GM13977 (cell line): ENCODE measurements at regions not wholly inside any gene's neighbourhood (a gene's known extent, or its start where the extent isn't known, plus 50 kb on each side); places are given as distances from the start of the nearest gene placed in this dataset.

ENCODE experiments used
- DNase-seq: peaks from one replicate; pipeline ENCODE4 v3.0.0; 2012; ENCODE audit warnings: low spot score
- CTCF ChIP-seq: IDR thresholded peaks from 2 replicates; pipeline ENCODE4 v1.5.1; 2012; ENCODE audit warnings: mild to moderate bottlenecking, control low read depth; ENCODE audit not compliant: insufficient read depth; ENCODE audit errors: extremely low read depth, missing control alignments
- in situ Hi-C: fragments of 300-500 bp; cut with MboI; formaldehyde crosslinking; loops from one replicate; pipeline ENCODE4 v1.12.0; 2022; ENCODE audit warnings: low sequenced_read_pairs, low pct_unique_long_range_greater_than_20kb, mixed read lengths, inconsistent platforms; ENCODE audit not compliant: unreplicated experiment

DNA sequence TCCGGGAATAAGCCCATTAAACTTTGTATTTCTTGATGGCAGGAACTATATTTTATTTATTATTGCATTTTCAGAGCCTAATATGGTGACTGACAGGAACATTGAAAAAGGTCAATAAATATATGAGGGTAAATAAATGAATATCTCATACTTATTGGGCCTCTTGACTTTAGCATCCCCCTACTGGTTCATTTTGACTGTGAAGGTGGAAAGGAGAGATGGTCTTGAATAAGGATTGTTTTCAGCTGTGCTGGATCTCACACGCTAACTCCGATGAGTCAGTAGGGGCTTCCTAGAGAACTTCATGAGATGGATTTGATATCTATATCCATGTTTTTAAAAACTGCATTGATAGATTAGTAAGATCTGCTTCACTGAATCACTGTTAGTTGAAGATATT lies 1026.0 kb downstream of the REEP3 start:
- DNase-seq, result no peak
- in situ Hi-C loops, result no loop called here
- TF ChIP-seq CTCF, result no peak

DNA sequence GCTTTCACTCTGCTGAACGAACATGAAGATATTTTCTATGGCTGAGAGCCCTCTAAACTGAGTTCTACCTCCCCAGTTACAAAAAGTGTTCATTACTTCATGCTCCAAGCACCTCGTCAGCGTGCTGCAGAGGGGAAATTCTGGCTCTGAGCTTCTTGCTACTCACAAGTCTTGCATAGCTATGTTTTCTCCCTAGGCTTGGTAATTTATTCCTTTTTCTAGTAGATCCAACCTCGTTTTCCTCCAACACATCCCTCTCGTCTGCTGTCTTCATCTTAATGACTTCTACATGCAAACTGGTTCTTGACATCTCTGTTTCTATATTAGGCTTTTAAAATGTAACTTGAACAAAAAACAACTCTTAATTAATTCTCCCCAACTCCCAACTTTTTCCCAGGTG lies 1034.5 kb downstream of the REEP3 start:
- TF ChIP-seq CTCF, result no peak
- DNase-seq, result no peak
- in situ Hi-C loops, result no loop called here

DNA sequence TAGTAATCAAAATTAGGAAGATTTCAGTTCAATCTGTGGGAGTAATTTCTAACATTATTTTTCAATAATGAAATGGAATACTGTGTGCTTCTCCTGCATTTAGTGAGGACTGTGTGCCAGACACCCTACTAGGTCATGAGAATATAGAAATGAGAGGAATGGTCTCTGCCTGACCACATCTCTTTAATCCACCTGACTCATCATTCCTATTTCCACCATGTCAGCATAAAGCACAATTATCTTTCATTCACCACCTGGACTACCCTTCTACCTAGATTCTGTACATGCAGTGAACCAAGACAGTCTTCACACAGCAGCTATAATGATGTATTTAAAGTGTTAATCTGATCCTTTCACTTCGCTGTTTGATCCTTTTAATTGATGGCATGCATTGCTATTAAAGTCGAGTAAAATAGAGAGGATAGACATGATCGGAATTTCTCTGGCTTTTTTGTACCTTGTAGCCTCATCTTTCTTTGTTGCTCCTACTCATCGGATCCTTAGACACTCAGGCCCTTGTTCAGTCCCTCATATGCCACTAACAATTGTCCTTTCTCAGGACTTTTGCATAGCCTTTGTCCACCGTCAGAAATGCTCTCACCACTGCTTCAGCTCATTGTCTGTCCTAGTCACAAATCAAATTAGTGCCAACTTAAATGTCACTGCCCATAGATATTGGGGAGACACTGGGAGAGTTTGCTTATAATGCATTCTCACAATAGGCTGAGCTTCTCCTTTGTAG lies 1037.1 kb downstream of the REEP3 start:
- no peak for DNase-seq
- no peak for TF ChIP-seq CTCF
- in situ Hi-C loops, result no loop called here

DNA sequence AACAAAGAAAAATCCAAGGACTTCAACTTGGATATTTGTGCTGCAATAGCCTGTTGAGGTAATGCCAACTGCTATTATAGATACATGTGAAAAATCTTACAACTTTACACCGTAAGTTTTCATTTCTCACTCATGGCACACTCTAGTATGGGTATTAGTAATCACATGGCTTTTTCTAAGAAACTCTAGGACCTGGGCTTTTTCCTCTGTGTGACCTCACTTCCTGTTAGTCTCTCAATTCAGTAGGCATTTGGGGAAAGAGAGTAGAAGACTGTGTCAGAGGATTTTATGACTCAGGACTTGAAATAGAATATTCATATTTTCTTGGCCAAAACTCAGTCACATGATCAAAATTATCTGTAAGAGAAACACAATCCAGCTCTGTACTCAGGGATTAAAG lies 1049.9 kb downstream of the REEP3 start:
- in situ Hi-C loops, result no loop called here
- no peak for TF ChIP-seq CTCF
- no peak for DNase-seq

DNA sequence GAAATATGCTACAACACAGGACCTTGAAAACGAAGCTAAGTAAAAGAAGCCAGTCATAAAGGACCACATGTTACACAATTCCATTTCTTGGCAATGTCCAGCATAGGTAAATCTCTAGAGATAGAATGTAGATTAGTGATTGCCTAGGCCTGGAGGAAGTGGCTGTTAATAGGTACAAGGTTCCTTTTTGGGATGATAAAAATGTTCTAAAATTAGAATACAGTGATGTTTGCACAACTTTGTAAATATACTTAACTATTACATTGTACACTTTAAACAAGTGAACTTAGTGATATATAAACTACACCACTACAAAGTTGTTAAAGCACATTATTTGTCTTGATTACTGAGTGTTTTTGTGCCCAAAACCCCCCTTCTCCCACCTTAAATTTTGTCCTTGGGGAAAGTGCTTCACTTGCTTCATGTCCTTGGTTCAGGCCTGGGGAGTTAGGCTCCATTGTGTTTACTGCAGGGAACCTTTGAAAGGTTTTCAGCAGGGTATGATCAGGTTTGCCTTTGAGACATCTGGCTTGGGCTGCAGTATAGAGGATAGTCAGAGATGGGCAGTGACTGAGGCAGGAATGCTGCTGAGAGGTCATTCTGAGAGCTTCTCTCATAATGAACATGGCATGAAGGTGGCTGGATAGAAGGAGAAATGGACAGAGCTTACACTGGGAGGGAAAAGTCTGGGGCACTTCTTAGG lies 1052.6 kb downstream of the REEP3 start:
- in situ Hi-C loops, result no loop called here
- DNase-seq, result no peak
- no peak for TF ChIP-seq CTCF

DNA sequence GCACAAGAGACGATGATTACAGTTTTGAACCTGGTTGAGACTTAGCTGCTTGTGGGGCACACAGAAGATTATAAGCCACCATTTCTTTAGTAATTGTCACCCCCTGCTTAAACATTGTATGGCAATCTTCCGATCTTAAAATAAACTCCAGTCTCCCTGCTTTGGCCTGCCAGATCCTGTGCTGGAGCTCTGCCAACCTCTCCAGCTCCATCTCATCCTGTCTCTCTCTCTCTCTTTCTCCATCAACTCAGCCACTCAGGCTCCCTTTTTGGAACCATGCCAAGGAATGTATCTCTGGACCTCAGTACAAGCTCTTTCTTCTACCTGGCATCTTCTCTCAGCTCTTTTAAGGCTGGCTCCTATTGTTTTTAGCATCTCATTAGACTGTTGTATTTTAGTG lies 1053.2 kb downstream of the REEP3 start:
- in situ Hi-C loops, result no loop called here
- DNase-seq, result no peak
- no peak for TF ChIP-seq CTCF
